Activated CD8-positive, alpha-beta T cell treated with anti-CD3 and anti-CD28 coated beads for 36 hours (primary cell): ENCODE measurements at regions not wholly inside any gene's neighbourhood (a gene's known extent, or its start where the extent isn't known, plus 50 kb on each side); places are given as distances from the start of the nearest gene placed in this dataset.

Experiments used
- ATAC-seq: fragments of 200-7000 bp; cut with Tn5 transposase; one replicate; pipeline ENCODE4 v1.10.0; 2021; ENCODE audit warnings: mild to moderate bottlenecking, moderate library complexity
- CTCF ChIA-PET: fragments of 350-600 bp; sonication (Branson Sonifier 250); formaldehyde crosslinking; loops from one replicate; lab custom pipeline; 2021; ENCODE audit warnings: antibody characterized with exemption; lab: Charles Lee
- POLR2A ChIA-PET: fragments of 350-600 bp; sonication (Branson Sonifier 250); formaldehyde crosslinking; loops from one replicate; lab custom pipeline; 2021; ENCODE audit warnings: antibody characterized with exemption; lab: Charles Lee
- DNase-seq: peaks from one replicate; pipeline ENCODE4 v3.0.0-alpha.2; 2020
- H3K27ac Mint-ChIP-seq: one replicate; pipeline ENCODE4 v1.8.0; 2021; ENCODE audit warnings: mild to moderate bottlenecking, mixed read lengths
- H3K27me3 Mint-ChIP-seq: one replicate; pipeline ENCODE4 v1.8.0; 2021; ENCODE audit warnings: mixed read lengths
- H3K36me3 Mint-ChIP-seq: one replicate; pipeline ENCODE4 v1.8.0; 2021; ENCODE audit warnings: low read depth, mixed read lengths
- H3K4me1 Mint-ChIP-seq: one replicate; pipeline ENCODE4 v1.8.0; 2021; ENCODE audit warnings: low read depth, mixed read lengths
- H3K4me3 Mint-ChIP-seq: one replicate; pipeline ENCODE4 v1.8.0; 2021; ENCODE audit warnings: mild to moderate bottlenecking, moderate library complexity, mixed read lengths
- H3K9me3 Mint-ChIP-seq: one replicate; pipeline ENCODE4 v1.8.0; 2021; ENCODE audit warnings: mixed read lengths
- CTCF ChIP-seq: fragments of 200-600 bp; IDR thresholded peaks from one replicate; pipeline ENCODE4 v1.8.0; 2022; ENCODE audit warnings: antibody characterized with exemption, mild to moderate bottlenecking
- intact Hi-C: fragments of 100-400 bp; cut with micrococcal nuclease; formaldehyde crosslinking; loops from one replicate; pipeline ENCODE4 v1.10.0; 2022

- no peak overlapping the region for H3K4me3 Mint-ChIP-seq
- CTCF ChIA-PET: no interaction called here
- no peaks in the 10 kb centered on the region for H3K36me3 Mint-ChIP-seq
- DNase-seq (no peak), ATAC-seq (no peak)
- H3K27ac Mint-ChIP-seq: no peak overlapping the region
- H3K27me3 Mint-ChIP-seq: peaks cover 6% of the 10 kb centered on the region
- no peaks in the 10 kb centered on the region for H3K4me1 Mint-ChIP-seq
- POLR2A ChIA-PET: no interaction called here
- TF ChIP-seq CTCF: no peak
- intact Hi-C loops: no loop called here
- no peaks in the 10 kb centered on the region for H3K9me3 Mint-ChIP-seq
These were observed 191.9 kb upstream of the ANKFN1 start for GRCh38 chr17:55961386-55961785.

GRCh38 chr17:55962951-55963401 is 190.3 kb upstream of the ANKFN1 start:
- ATAC-seq (no peak), DNase-seq (no peak)
- Mint-ChIP-seq H3K36me3 (no peaks in the 10 kb centered on the region), H3K27me3 (peaks cover 4% of the 10 kb centered on the region), H3K4me3 (no peak overlapping the region), H3K9me3 (no peaks in the 10 kb centered on the region), H3K27ac (no peak overlapping the region), H3K4me1 (no peaks in the 10 kb centered on the region)
- ChIA-PET POLR2A (no interaction called here), CTCF (no interaction called here)
- no peak for TF ChIP-seq CTCF
- intact Hi-C loops: no loop called here

- ATAC-seq (no peak), DNase-seq (no peak)
- H3K4me3 Mint-ChIP-seq: no peak overlapping the region
- no peaks in the 10 kb centered on the region for H3K4me1 Mint-ChIP-seq
- ChIA-PET CTCF (no interaction called here), POLR2A (no interaction called here)
- TF ChIP-seq CTCF: no peak
- intact Hi-C loops: no loop called here
- H3K36me3 Mint-ChIP-seq: no peaks in the 10 kb centered on the region
- no peak overlapping the region for H3K27ac Mint-ChIP-seq
- H3K27me3 Mint-ChIP-seq: no peaks in the 10 kb centered on the region
- H3K9me3 Mint-ChIP-seq: no peaks in the 10 kb centered on the region
These were observed 189.1 kb upstream of the ANKFN1 start for GRCh38 chr17:55964191-55964590.

GRCh38 chr17:55965051-55965450 is 188.2 kb upstream of the ANKFN1 start:
- H3K4me1 Mint-ChIP-seq: no peaks in the 10 kb centered on the region

More at GRCh38 chr17:55965051-55965450, 188.2 kb upstream of the ANKFN1 start:
- CTCF ChIA-PET: no interaction called here
- no peaks in the 10 kb centered on the region for H3K9me3 Mint-ChIP-seq
- H3K4me3 Mint-ChIP-seq: no peak overlapping the region
- POLR2A ChIA-PET: no interaction called here
- DNase-seq: no peak
- no peak for TF ChIP-seq CTCF
- no peaks in the 10 kb centered on the region for H3K36me3 Mint-ChIP-seq
- H3K27me3 Mint-ChIP-seq: no peaks in the 10 kb centered on the region
- H3K27ac Mint-ChIP-seq: no peak overlapping the region
- intact Hi-C loops: no loop called here
- no peak for ATAC-seq
